ENCODE measurements at regions not wholly inside any gene's neighbourhood (a gene's known extent, or its start where the extent isn't known, plus 50 kb on each side); places are given as distances from the start of the nearest gene placed in this dataset.

DNA sequence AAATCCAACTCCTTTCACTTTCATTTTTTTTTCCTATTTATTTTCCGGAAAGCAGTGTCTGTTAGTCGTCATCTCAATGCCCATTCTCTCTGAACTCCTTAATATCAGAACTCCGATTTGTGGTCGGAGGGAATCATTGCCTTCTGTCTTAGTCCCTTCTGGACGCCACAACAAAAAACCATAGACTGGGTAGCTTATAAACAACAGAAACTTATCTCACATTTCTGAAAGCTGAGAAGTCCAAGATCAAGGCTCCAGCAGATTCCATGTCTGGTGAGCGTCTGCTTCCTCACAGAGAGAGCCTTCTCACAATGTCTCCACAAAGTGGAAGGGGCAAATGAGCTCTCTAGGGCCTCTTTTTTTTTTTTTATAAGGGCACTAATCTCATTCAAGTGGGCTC, 296.6 kb upstream of the CDH11 start:
- no peak overlapping the region for H2AFZ ChIP-seq (ENCODE audit: low read length)
- H3K27ac ChIP-seq (ENCODE audit: insufficient read depth, low read length): no peak overlapping the region
- H3K9ac ChIP-seq (ENCODE audit: insufficient read depth, low read length): no peak overlapping the region
- no peaks in the 10 kb centered on the region for H3K79me2 ChIP-seq (ENCODE audit: control insufficient read depth, insufficient read depth, low read length)
- H3K4me3 ChIP-seq (replicated peaks in 1 of 4; ENCODE audit: control extremely low read depth in 1 of 4, insufficient read depth in 1 of 4, low read depth in 3 of 4, low read length in 4 of 4): no peak overlapping the region
- DNase-seq (ENCODE audit: low read depth in 2 of 2): peak in 1 of 2 donors; percentile 36
- peaks cover 3% of the 10 kb centered on the region for H3K4me1 ChIP-seq (ENCODE audit: control insufficient read depth, extremely low read depth, insufficient read depth, low read length)
- H3K9me3 ChIP-seq (ENCODE audit: control insufficient read depth, insufficient read depth, low read depth, low read length): no peaks in the 10 kb centered on the region
- no peaks in the 10 kb centered on the region for H4K20me1 ChIP-seq (ENCODE audit: control insufficient read depth, extremely low read depth, insufficient read depth, low read length)
- TF ChIP-seq CTCF (conservative IDR thresholded peaks at IDR 0.05 in 1 of 2, IDR thresholded peaks at IDR 0.05 in 1 of 2; ENCODE audit: low read depth in 1 of 2, low read length in 2 of 2): no peak
- no peak for TF ChIP-seq EZH2 (IDR thresholded peaks at IDR 0.05; ENCODE audit: low read length, missing control alignments)
- no peak overlapping the region for H3K4me2 ChIP-seq (ENCODE audit: extremely low read depth, insufficient read depth, low read length)
- no peaks in the 10 kb centered on the region for H3K36me3 ChIP-seq (ENCODE audit: control insufficient read depth, insufficient read depth, low read length)
- H3K27me3 ChIP-seq (ENCODE audit: control insufficient read depth, insufficient read depth, low read length): no peaks in the 10 kb centered on the region

- Histone ChIP-seq H3K9me3 (ENCODE audit: control insufficient read depth, insufficient read depth, low read depth, low read length) (no peaks in the 10 kb centered on the region), H3K4me1 (ENCODE audit: control insufficient read depth, extremely low read depth, insufficient read depth, low read length) (peaks cover 3% of the 10 kb centered on the region), H4K20me1 (ENCODE audit: control insufficient read depth, extremely low read depth, insufficient read depth, low read length) (no peaks in the 10 kb centered on the region), H3K27me3 (ENCODE audit: control insufficient read depth, insufficient read depth, low read length) (no peaks in the 10 kb centered on the region), H3K4me2 (ENCODE audit: extremely low read depth, insufficient read depth, low read length) (no peak overlapping the region), H3K36me3 (ENCODE audit: control insufficient read depth, insufficient read depth, low read length) (no peaks in the 10 kb centered on the region), H3K4me3 (replicated peaks in 1 of 4; ENCODE audit: control extremely low read depth in 1 of 4, insufficient read depth in 1 of 4, low read depth in 3 of 4, low read length in 4 of 4) (no peak overlapping the region), H3K27ac (ENCODE audit: insufficient read depth, low read length) (no peak overlapping the region), H3K79me2 (ENCODE audit: control insufficient read depth, insufficient read depth, low read length) (no peaks in the 10 kb centered on the region), H2AFZ (ENCODE audit: low read length) (no peak overlapping the region), H3K9ac (ENCODE audit: insufficient read depth, low read length) (no peak overlapping the region)
- TF ChIP-seq EZH2 (IDR thresholded peaks at IDR 0.05; ENCODE audit: low read length, missing control alignments) (no peak), CTCF (conservative IDR thresholded peaks at IDR 0.05 in 1 of 2, IDR thresholded peaks at IDR 0.05 in 1 of 2; ENCODE audit: low read depth in 1 of 2, low read length in 2 of 2) (no peak)
- DNase-seq (ENCODE audit: low read depth in 2 of 2): peak in 1 of 2 donors; percentile 92
These were observed 293.6 kb upstream of the CDH11 start for GRCh38 chr16:65415460-65415859.

GRCh38 chr16:65414284-65414984, 292.6 kb upstream of the CDH11 start:
- Histone ChIP-seq H3K4me1 (ENCODE audit: control insufficient read depth, extremely low read depth, insufficient read depth, low read length) (peaks cover 3% of the 10 kb centered on the region), H3K27me3 (ENCODE audit: control insufficient read depth, insufficient read depth, low read length) (no peaks in the 10 kb centered on the region), H3K79me2 (ENCODE audit: control insufficient read depth, insufficient read depth, low read length) (no peaks in the 10 kb centered on the region), H3K27ac (ENCODE audit: insufficient read depth, low read length) (no peak overlapping the region), H3K4me3 (replicated peaks in 1 of 4; ENCODE audit: control extremely low read depth in 1 of 4, insufficient read depth in 1 of 4, low read depth in 3 of 4, low read length in 4 of 4) (no peak overlapping the region), H4K20me1 (ENCODE audit: control insufficient read depth, extremely low read depth, insufficient read depth, low read length) (no peaks in the 10 kb centered on the region), H3K9me3 (ENCODE audit: control insufficient read depth, insufficient read depth, low read depth, low read length) (no peaks in the 10 kb centered on the region), H3K4me2 (ENCODE audit: extremely low read depth, insufficient read depth, low read length) (no peak overlapping the region), H3K9ac (ENCODE audit: insufficient read depth, low read length) (no peak overlapping the region), H3K36me3 (ENCODE audit: control insufficient read depth, insufficient read depth, low read length) (no peaks in the 10 kb centered on the region), H2AFZ (ENCODE audit: low read length) (no peak overlapping the region)
- DNase-seq (ENCODE audit: low read depth in 2 of 2): peak; percentile 81 to 93
- no peak for TF ChIP-seq CTCF (conservative IDR thresholded peaks at IDR 0.05 in 1 of 2, IDR thresholded peaks at IDR 0.05 in 1 of 2; ENCODE audit: low read depth in 1 of 2, low read length in 2 of 2)
- no peak for TF ChIP-seq EZH2 (IDR thresholded peaks at IDR 0.05; ENCODE audit: low read length, missing control alignments)
